SU-DHL-6 (cell line): ENCODE measurements at regions not wholly inside any gene's neighbourhood (a gene's known extent, or its start where the extent isn't known, plus 50 kb on each side); places are given as distances from the start of the nearest gene placed in this dataset.

Source experiments
- H2AFZ ChIP-seq: fragments of 200-600 bp; sonication (generic); 2 replicates; pipeline ENCODE4 v1.6.1; 2014; ENCODE audit warnings: low read depth, mild to moderate bottlenecking, moderate library complexity, mixed read lengths, antibody characterized with exemption, low read length; ENCODE audit not compliant: severe bottlenecking
- H3F3A ChIP-seq: fragments of 200-600 bp; shearing (Covaris generic); 2 replicates; pipeline ENCODE4 v1.6.0; 2016; ENCODE audit warnings: antibody characterized with exemption, mild to moderate bottlenecking; ENCODE audit not compliant: insufficient read depth
- H3K27ac ChIP-seq: fragments of 200-600 bp; sonication (generic); 2 replicates; pipeline ENCODE4 v1.5.1; 2016; ENCODE audit warnings: low read depth, mild to moderate bottlenecking, low read length, moderate library complexity, mixed read lengths
- H3K27me3 ChIP-seq: fragments of 200-600 bp; sonication (generic), shearing (Covaris generic); 2 replicates; pipeline ENCODE4 v1.6.0; 2014; ENCODE audit warnings: mild to moderate bottlenecking, low read length
- H3K36me3 ChIP-seq: fragments of 200-600 bp; sonication (generic); 2 replicates; pipeline ENCODE4 v1.6.1; 2014; ENCODE audit warnings: mild to moderate bottlenecking, low read length, mixed read lengths
- H3K4me2 ChIP-seq: fragments of 300-600, 200-600 bp; shearing (Covaris generic), sonication (generic); 2 replicates; pipeline ENCODE4 v1.6.0; 2014; ENCODE audit warnings: low read length, low read depth, mild to moderate bottlenecking; ENCODE audit not compliant: poor library complexity, severe bottlenecking
- H3K4me3 ChIP-seq: fragments of 200-600 bp; sonication (generic); 2 replicates; pipeline ENCODE4 v1.5.1; 2014; ENCODE audit warnings: antibody characterized with exemption, low read length, mild to moderate bottlenecking, mixed read lengths; ENCODE audit not compliant: insufficient read depth, poor library complexity, severe bottlenecking
- H3K79me2 ChIP-seq: fragments of 200-600 bp; sonication (generic); 2 replicates; pipeline ENCODE4 v1.6.1; 2014; ENCODE audit warnings: mild to moderate bottlenecking, low read length, moderate library complexity; ENCODE audit not compliant: insufficient read depth
- H3K9ac ChIP-seq: fragments of 200-600 bp; sonication (generic); 2 replicates; pipeline ENCODE4 v1.7.0; 2014; ENCODE audit warnings: mild to moderate bottlenecking, low read length
- H3K9me2 ChIP-seq: fragments of 200-600 bp; sonication (generic); replicated peaks from 2 replicates; pipeline ENCODE4 v1.6.1; 2014; ENCODE audit warnings: low read length; ENCODE audit not compliant: insufficient read depth
- H3K9me3 ChIP-seq: fragments of 200-600 bp; sonication (generic); 2 replicates; pipeline ENCODE4 v1.6.1; 2014; ENCODE audit warnings: low read length, mixed read lengths; ENCODE audit not compliant: insufficient read depth
- H4K20me1 ChIP-seq: fragments of 200-600 bp; sonication (generic); 2 replicates; pipeline ENCODE4 v1.6.1; 2014; ENCODE audit warnings: low read depth, mild to moderate bottlenecking, antibody characterized with exemption, low read length, moderate library complexity, mixed read lengths
- EZH2phosphoT487 ChIP-seq: fragments of 200-600 bp; sonication (generic), shearing (Covaris generic); conservative IDR thresholded peaks from 2 replicates; pipeline ENCODE4 v1.6.1; 2018; ENCODE audit warnings: mild to moderate bottlenecking, antibody characterized with exemption, low read length, moderate library complexity, mixed read lengths
- TF ChIP-seq, protein P1 (sequence below): fragments of 200-600 bp; sonication (generic); IDR thresholded peaks from one replicate; pipeline ENCODE4 v1.5.1; 2017; ENCODE audit warnings: antibody characterized with exemption, mild to moderate bottlenecking, low read length, moderate library complexity; ENCODE audit not compliant: insufficient read depth, poor library complexity, severe bottlenecking

DNA sequence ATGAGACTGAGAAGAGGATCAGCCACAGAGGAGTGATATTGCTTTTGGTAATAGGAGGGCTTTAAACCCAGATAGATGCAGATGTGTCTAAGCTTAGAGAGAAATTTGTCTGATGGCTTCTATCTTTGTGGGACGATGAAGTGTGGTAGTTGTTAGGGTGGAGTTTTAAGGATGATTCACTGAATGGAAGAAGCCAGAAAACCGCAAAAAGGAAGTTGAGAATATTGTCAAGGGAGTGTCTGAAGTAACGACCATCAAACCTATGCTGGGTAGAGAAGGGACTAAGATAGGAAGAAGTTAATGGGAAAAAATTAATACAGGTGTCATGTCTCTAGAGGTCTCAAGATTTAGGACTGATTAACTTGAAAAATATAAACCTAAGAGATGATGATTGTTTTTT, 195.6 kb upstream of the MC4R start:
- H3K27ac ChIP-seq, result no peak overlapping the region
- H3K9me2 ChIP-seq, result no peaks in the 10 kb centered on the region
- H3K9me3 ChIP-seq, result no peaks in the 10 kb centered on the region
- no peaks in the 10 kb centered on the region for H3F3A ChIP-seq
- H3K36me3 ChIP-seq, result no peaks in the 10 kb centered on the region
- H4K20me1 ChIP-seq, result no peaks in the 10 kb centered on the region
- H3K4me2 ChIP-seq, result no peak overlapping the region
- no peak overlapping the region for H2AFZ ChIP-seq
- no peak overlapping the region for H3K9ac ChIP-seq
- H3K79me2 ChIP-seq, result no peaks in the 10 kb centered on the region
- H3K27me3 ChIP-seq, result no peaks in the 10 kb centered on the region
- no peak overlapping the region for H3K4me3 ChIP-seq
- TF ChIP-seq, protein P1, sequence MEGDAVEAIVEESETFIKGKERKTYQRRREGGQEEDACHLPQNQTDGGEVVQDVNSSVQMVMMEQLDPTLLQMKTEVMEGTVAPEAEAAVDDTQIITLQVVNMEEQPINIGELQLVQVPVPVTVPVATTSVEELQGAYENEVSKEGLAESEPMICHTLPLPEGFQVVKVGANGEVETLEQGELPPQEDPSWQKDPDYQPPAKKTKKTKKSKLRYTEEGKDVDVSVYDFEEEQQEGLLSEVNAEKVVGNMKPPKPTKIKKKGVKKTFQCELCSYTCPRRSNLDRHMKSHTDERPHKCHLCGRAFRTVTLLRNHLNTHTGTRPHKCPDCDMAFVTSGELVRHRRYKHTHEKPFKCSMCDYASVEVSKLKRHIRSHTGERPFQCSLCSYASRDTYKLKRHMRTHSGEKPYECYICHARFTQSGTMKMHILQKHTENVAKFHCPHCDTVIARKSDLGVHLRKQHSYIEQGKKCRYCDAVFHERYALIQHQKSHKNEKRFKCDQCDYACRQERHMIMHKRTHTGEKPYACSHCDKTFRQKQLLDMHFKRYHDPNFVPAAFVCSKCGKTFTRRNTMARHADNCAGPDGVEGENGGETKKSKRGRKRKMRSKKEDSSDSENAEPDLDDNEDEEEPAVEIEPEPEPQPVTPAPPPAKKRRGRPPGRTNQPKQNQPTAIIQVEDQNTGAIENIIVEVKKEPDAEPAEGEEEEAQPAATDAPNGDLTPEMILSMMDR, result no peak
- TF ChIP-seq EZH2phosphoT487, result no peak

DNA sequence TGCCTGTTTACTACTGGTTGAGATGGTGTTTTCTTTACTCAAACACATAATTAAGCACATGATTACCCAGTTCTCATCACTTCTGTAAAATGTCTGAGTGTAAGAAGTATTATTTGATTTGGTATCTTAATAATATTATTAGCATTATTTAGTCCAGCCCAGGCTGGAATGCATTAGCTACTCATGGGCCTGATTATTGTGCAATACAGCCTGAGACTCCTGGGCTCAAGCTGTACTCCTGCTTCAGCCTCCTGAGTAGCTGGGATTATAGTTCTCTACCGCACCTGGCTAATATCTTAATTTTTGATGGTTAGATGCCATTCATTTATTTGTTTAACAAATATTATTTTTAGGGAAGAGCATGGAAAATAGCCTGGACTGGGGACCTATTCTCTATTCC, 197.6 kb upstream of the MC4R start:
- Histone ChIP-seq H3K4me2 (no peak overlapping the region), H3F3A (no peaks in the 10 kb centered on the region), H3K27ac (no peak overlapping the region), H3K9me3 (no peaks in the 10 kb centered on the region), H4K20me1 (no peaks in the 10 kb centered on the region), H3K9me2 (no peaks in the 10 kb centered on the region), H3K79me2 (no peaks in the 10 kb centered on the region), H3K9ac (no peak overlapping the region), H3K4me3 (no peak overlapping the region), H3K36me3 (no peaks in the 10 kb centered on the region), H3K27me3 (no peaks in the 10 kb centered on the region), H2AFZ (no peak overlapping the region)
- TF ChIP-seq EZH2phosphoT487, result no peak
- TF ChIP-seq, protein P1, result no peak

DNA sequence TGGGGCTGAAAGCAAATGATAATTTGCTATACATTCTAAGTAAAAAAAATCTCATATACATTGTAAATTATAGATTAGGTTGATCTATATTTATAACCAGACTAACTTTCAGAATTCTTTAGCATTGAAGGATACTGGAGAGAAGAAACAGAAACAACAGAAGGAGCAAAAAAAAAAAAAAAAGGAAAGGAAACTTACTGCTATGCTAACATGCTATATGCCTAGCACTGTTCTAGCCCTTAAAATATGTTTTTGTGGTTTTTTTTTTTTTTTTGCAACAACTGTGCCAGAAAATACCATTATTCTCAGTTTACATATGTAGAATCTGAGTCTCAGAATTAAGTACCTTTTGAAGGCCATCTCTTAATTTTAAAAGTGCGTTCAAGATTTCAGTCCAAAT, 204.9 kb upstream of the MC4R start:
- Histone ChIP-seq H3K9ac (no peak overlapping the region), H3K4me2 (no peak overlapping the region), H3K9me3 (no peaks in the 10 kb centered on the region), H3K9me2 (no peaks in the 10 kb centered on the region), H3K36me3 (no peaks in the 10 kb centered on the region), H3K4me3 (no peak overlapping the region), H4K20me1 (no peaks in the 10 kb centered on the region), H3F3A (no peaks in the 10 kb centered on the region), H3K27me3 (no peaks in the 10 kb centered on the region), H2AFZ (no peak overlapping the region), H3K27ac (no peak overlapping the region), H3K79me2 (no peaks in the 10 kb centered on the region)
- TF ChIP-seq, protein P1, result no peak
- TF ChIP-seq EZH2phosphoT487, result no peak

DNA sequence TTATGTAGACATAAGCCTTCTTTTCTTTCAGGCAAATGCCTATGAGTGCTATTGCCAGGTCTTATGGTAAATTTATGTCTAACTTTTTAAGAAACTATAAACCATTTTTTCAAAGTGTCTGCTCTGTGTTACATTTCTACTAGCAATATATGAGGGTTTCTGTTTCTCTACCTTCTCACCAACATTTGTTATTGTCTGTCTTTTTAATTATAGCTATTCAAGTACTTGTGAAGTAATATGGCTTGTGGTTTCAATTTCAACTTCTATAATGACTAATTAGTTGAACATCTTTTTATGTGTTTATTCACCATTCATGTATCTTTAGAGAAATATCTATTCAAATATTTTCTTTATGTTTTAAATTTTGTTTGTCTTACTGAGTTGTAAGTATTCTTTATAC, 213.1 kb upstream of the MC4R start:
- Histone ChIP-seq H3K9me3 (0 out of 2 replicates have a peak, but pooled peaks cover 4% of the 10 kb centered on the region), H3K27ac (no peak overlapping the region), H3K9me2 (no peaks in the 10 kb centered on the region), H3K9ac (no peak overlapping the region), H2AFZ (no peak overlapping the region), H3K4me2 (no peak overlapping the region), H3K36me3 (no peaks in the 10 kb centered on the region; the same call in 1 of the 2 replicates), H3K4me3 (no peak overlapping the region), H3K27me3 (no peaks in the 10 kb centered on the region), H3K79me2 (no peaks in the 10 kb centered on the region), H3F3A (no peaks in the 10 kb centered on the region), H4K20me1 (no peaks in the 10 kb centered on the region; the same call in 1 of the 2 replicates)
- TF ChIP-seq, protein P1, result no peak
- TF ChIP-seq EZH2phosphoT487, result no peak
